ENCODE measurements at regions not wholly inside any gene's neighbourhood (a gene's known extent, or its start where the extent isn't known, plus 50 kb on each side); places are given as distances from the start of the nearest gene placed in this dataset.
A peak's percentile ranks its signal among the peaks of the same experiment; 100 is the strongest.

GRCh38 chr21:35303085-35303484 is 254.0 kb upstream of the RUNX1 start:
- Histone ChIP-seq H3K4me3 (no peak overlapping the region), H3K4me1 (no peaks in the 10 kb centered on the region), H3K9me3 (no peaks in the 10 kb centered on the region), H3K27me3 (no peaks in the 10 kb centered on the region), H3K27ac (no peak overlapping the region), H3K36me3 (no peaks in the 10 kb centered on the region)
- 73 to 86% methylated on average over 1 of the region's 1 CpG for WGBS, 2 donors
- no peak for TF ChIP-seq EP300 (IDR thresholded peaks at IDR 0.05)
- no peak for TF ChIP-seq CTCF (IDR thresholded peaks at IDR 0.05)
- no peak for TF ChIP-seq POLR2A (IDR thresholded peaks at IDR 0.05)
- no peak for DNase-seq (ENCODE audit: low spot score in 2 of 2)

- Histone ChIP-seq H3K27ac (no peak overlapping the region), H3K36me3 (no peaks in the 10 kb centered on the region), H3K4me3 (no peak overlapping the region), H3K9me3 (no peaks in the 10 kb centered on the region), H3K4me1 (peaks cover 0 to 7% (median 0%) of the 10 kb centered on the region in 4 donors), H3K27me3 (no peaks in the 10 kb centered on the region)
- no peak for DNase-seq (ENCODE audit: low spot score in 2 of 2)
- TF ChIP-seq POLR2A (IDR thresholded peaks at IDR 0.05) (no peak), CTCF (IDR thresholded peaks at IDR 0.05) (no peak), EP300 (IDR thresholded peaks at IDR 0.05) (peak in 1 of 2 donors; percentile 8)
- WGBS, 2 donors = 64 to 80% methylated on average over 3 of the region's 3 CpGs
Observed at GRCh38 chr21:35298757-35299156, 249.7 kb upstream of the RUNX1 start.

- DNase-seq (ENCODE audit: low spot score in 2 of 2) = no peak
- no peak for TF ChIP-seq CTCF (IDR thresholded peaks at IDR 0.05)
- TF ChIP-seq EP300 (IDR thresholded peaks at IDR 0.05) = no peak
- no peak for TF ChIP-seq POLR2A (IDR thresholded peaks at IDR 0.05)
- no peaks in the 10 kb centered on the region for H3K36me3 ChIP-seq
- H3K4me3 ChIP-seq = no peak overlapping the region
- peaks cover 0 to 7% (median 0%) of the 10 kb centered on the region in 4 donors for H3K4me1 ChIP-seq
- WGBS, 2 donors = 80 to 82% methylated on average over 4 of the region's 4 CpGs
- H3K9me3 ChIP-seq = no peaks in the 10 kb centered on the region
- no peak overlapping the region for H3K27ac ChIP-seq
- no peaks in the 10 kb centered on the region for H3K27me3 ChIP-seq
Observed at GRCh38 chr21:35297665-35298064, 248.6 kb upstream of the RUNX1 start.

- Histone ChIP-seq H3K4me1 (peaks cover 0 to 7% (median 0%) of the 10 kb centered on the region in 4 donors), H3K4me3 (no peak overlapping the region), H3K27ac (no peak overlapping the region), H3K9me3 (no peaks in the 10 kb centered on the region), H3K27me3 (no peaks in the 10 kb centered on the region), H3K36me3 (no peaks in the 10 kb centered on the region)
- no peak for DNase-seq (ENCODE audit: low spot score in 2 of 2)
- WGBS, 2 donors = 52 to 60% methylated on average over 16 of the region's 16 CpGs
- TF ChIP-seq CTCF (IDR thresholded peaks at IDR 0.05) = no peak
- TF ChIP-seq POLR2A (IDR thresholded peaks at IDR 0.05) = no peak
- TF ChIP-seq EP300 (IDR thresholded peaks at IDR 0.05) = no peak
Observed at GRCh38 chr21:35294231-35294898, 245.3 kb upstream of the RUNX1 start.

- WGBS, 2 donors = 82 to 85% methylated on average over 3 of the region's 3 CpGs
- Histone ChIP-seq H3K27me3 (no peaks in the 10 kb centered on the region), H3K27ac (no peak overlapping the region), H3K4me3 (no peak overlapping the region), H3K4me1 (peaks cover 0 to 7% (median 0%) of the 10 kb centered on the region in 4 donors), H3K9me3 (peaks cover 0 to 6% (median 0%) of the 10 kb centered on the region in 4 donors), H3K36me3 (no peaks in the 10 kb centered on the region)
- TF ChIP-seq POLR2A (IDR thresholded peaks at IDR 0.05) (no peak), EP300 (IDR thresholded peaks at IDR 0.05) (no peak)
- DNase-seq (ENCODE audit: low spot score in 2 of 2) = no peak
Observed at GRCh38 chr21:35291973-35292627, 243.0 kb upstream of the RUNX1 start.

All from tibial nerve (tissue), 4 donors.